Effector CD8-positive, alpha-beta T cell (primary cell): ENCODE measurements at regions not wholly inside any gene's neighbourhood (a gene's known extent, or its start where the extent isn't known, plus 50 kb on each side); places are given as distances from the start of the nearest gene placed in this dataset.

ENCODE experiments used
- DNase-seq: peaks from one replicate; lab custom pipeline; 2025; lab: John Stamatoyannopoulos, UW

DNA sequence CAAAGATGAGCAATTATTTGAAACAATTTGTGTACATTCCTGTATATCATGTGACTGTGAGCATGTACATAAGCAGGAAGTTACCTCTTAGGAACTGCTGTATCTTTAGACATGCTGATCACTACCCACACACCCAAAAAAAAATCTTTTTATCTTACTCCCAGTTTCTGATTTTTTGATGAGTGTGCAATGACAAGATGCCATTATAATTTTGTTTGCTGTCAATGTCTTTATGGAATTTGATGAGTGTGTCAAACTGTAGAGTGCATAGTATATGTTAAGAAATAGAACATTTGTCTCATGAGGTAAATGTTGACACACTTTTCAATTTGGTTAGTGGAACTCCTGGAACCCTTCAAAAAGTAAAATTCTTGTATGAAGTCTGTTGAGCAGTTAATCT lies 84.0 kb upstream of the TMEFF2 start:
- no peak for DNase-seq

DNA sequence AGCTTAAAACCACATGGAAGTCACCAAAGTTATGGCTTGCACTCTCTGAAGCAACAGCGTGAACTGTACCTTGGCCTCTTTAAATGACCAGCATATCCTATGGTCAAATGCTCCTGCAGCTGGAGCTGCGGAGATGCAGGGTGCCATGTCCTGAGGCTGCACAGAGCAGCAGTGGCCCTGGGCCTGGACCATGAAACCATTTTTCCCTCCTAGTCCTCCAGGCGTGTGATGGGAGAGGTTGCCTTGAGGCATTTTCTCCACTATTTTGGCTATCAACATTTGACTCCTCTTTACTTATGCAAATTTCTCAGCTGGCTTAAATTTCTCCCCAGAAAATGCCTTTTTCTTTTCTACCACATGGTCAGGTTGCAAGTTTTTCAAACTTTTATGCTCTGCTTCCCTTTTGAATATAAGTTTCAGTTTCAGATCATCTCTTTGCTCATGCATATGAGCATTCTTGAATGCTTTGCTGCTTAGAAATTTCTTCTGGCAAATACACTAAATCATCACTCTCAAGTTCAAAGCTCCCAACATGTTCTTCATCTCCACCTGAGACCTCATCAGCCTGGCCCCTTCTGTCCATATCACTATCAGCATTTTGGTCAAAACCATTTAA lies 82.9 kb upstream of the TMEFF2 start:
- DNase-seq: no peak

DNA sequence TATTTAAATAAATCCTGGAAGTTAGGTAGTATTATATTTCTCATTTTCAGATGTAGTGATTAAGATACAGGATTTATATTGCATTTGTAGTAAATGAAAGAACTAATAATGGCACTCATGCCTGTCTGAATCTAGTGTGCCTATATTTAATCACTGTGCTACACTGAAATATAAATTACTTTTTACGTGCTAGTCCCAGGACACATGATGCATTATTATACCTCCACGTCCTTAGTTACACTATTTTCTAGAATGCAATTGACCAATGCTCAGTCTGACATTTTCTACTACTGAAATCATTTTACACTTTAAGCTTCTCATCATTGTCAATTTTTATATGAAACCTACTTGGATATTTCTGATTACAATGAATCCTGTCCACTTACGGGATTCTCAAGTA lies 80.9 kb upstream of the TMEFF2 start:
- DNase-seq: no peak

DNA sequence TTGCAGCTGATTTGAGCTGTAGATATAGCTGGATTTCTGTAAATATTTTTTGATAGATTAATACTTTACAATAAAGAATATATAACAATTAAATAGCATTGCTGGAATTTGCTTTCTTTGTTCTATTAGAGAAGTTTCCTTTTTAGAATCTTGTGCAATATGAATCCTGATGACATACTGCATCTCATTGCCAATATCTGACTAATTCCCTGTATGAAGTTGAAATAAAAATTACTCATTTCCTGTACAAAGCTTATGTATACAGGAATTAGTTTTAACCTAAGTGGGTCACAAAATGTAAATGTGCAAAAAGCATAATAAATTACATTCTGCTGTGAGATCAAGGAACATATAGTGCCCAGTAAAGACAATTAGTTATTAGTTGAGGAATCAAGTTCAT lies 72.8 kb upstream of the TMEFF2 start:
- no peak for DNase-seq

DNA sequence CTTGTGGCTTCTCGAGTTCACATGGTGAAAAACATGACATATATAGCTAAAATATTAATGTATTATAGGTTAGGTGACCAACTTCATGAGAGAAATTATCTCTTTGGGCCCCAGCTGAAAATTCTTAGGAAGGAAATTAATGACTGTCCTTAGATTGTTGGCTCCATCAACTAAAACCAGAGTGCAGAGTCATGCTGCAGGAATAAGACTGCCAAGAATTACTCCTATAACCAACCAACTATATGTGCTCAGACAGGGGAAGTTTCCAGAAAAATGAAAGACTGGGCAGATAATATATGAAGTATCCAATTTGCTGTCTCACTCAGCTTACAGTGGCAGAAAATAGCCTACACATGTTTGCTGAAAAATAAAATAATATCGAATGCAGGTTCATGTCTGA lies 71.0 kb upstream of the TMEFF2 start:
- no peak for DNase-seq

DNA sequence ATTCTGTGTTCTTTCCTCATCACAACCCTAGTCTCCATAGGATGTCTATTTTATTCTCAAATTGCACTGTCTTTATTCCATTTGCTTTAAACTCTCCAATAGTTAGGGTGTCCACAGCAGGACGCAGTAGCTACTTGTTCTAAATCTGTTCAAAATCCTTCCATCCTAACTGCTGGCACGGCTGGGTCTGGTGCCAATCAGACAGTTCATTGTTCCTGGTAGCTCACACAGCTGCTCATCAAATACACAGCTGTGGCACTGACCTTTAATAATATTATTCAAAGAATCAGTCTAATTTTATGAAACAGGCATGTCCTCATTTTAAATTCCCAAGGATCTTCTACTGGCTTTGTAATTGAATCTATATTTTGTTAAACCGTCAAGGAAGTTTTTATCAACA lies 59.7 kb upstream of the TMEFF2 start:
- DNase-seq: no peak

DNA sequence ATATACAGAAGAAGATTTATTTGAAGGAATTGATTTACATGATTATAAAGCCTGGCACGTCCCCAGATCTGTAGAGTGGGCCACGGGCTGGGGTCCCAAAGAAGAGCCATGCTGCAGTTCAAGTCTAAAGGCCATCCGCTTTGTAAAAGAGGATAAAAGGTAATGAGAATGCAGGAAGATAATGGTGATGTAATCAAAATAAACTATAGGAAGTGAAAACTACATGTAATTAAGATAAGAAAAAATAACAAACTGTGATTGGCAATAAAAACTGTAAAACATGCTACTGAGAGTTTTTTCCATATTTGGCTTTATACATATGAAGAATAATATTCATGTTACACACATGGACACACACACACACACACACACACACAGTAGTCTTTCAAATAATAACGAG lies 59.0 kb upstream of the TMEFF2 start:
- DNase-seq: no peak

DNA sequence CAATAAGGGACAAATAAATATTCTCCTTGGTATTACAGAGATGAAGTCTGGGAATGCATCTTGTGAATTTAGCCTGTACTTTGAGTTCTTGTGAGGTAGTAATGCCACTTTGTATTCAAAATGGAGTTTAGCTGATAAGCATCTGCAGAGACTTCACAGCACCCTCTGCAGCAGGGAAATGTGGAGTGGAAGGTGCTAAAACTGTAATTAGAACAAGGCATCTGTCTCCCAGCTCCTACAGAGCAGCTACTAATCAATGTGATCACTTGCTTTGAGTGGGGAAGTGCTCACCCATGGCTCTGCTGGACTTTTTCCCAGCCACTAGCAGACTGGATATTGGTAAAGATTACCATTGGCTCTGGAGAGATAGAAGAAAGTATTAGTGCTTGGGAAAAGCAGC lies 56.2 kb upstream of the TMEFF2 start:
- no peak for DNase-seq

DNA sequence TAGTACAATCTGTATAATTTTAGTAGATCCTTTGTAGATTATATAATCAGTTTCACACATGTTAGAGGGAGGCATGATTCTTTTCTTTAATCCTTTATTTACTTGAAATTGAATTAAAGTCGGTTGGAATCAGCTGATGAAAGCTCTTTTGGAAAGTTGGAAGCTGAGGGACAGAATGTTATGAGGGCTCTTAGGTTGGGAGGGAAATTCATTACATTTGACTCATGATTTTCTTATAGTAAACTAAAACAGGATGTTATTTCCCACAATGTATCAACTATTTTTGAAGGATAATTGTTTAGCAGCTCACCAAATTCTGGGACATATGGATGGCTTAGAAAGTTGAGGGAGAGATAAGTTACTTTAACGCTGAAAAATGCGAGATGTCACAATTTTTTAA lies 52.7 kb upstream of the TMEFF2 start:
- no peak for DNase-seq

DNA sequence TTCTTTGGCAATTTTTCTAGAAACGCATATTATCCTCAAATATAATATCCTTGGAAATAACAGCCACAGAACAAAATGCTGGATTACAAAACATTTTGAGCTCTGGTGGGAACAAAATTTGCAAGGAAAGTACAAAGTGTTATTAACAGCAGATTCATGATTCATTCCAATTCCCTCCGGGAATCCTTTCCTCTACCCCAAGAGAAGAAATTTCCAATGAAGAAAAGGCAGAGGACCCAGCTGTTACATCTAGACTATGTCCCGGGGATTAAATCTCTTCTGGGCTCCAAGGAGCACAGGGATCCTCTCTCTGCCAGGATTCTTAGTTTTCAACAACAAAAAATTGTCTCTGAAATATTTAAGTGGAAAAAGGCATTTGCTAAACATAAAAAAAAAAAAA lies 51.6 kb upstream of the TMEFF2 start:
- no peak for DNase-seq

DNA sequence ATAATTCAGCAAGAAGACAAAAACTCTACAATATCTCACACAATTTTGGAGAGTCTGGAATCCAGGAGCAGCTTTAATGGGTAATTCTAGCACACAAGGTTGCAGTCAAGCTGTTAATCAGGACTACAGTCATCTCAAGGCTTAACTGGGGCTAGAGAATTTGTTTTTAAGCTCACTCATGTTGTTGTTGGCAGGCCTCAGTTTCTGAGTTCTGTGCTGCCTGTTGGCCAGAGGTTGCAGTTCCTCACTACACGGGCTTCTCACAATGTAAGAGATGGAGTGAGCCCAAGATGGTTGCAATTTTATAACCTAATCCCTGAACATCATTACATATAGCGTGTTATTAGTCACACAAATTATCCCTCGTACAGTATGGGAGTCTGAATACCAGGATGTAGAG lies 50.6 kb upstream of the TMEFF2 start:
- no peak for DNase-seq
